Adrenal gland (tissue), 5 donors: ENCODE measurements at regions not wholly inside any gene's neighbourhood (a gene's known extent, or its start where the extent isn't known, plus 50 kb on each side); places are given as distances from the start of the nearest gene placed in this dataset.

Source experiments
- POLR2A ChIP-seq, 2 donors: fragments of 450-650 bp; IDR thresholded peaks; one replicate each; pipeline ENCODE4 v1.6.1; 2017; ENCODE audit warnings: antibody characterized with exemption in 2 of 2, mild to moderate bottlenecking in 2 of 2, moderate library complexity in 1 of 2
- TF ChIP-seq, protein P1 (sequence below), 6 experiments: fragments of 450-650 bp in 4 of 6; fragments of 200-600 bp in 2 of 6; sonication (generic) in 1 of 6; IDR thresholded peaks; 1 replicate in 5 of 6; 2 replicates in 1 of 6; pipeline versions ENCODE4 v1.5.1 to v1.8.0; 2016 to 2021; ENCODE audit warnings: antibody characterized with exemption in 6 of 6, mild to moderate bottlenecking in 2 of 6, moderate library complexity in 1 of 6
- donor health status: DM: no; HTN: no; CAD: no.

DNA sequence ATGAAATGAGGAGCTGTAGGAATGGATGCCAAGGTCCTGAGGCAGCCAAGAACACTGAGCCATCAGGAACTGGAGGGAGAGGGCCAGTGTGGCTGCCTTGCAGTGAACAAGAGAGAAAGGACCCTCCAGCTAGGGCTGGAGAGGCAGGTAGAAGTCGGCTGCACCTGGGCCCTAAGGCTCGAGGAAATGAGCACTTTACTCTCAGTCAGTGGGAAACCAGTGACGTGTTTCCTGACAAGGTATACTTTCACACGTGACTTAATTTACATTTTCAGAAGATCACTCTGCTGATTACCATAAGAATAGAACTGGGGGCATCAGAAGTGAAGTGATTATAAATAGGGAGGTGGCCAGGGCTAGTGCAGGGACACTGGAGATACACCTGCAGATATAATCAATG, 115.2 kb downstream of the C17orf67 start:
- TF ChIP-seq, protein P1, sequence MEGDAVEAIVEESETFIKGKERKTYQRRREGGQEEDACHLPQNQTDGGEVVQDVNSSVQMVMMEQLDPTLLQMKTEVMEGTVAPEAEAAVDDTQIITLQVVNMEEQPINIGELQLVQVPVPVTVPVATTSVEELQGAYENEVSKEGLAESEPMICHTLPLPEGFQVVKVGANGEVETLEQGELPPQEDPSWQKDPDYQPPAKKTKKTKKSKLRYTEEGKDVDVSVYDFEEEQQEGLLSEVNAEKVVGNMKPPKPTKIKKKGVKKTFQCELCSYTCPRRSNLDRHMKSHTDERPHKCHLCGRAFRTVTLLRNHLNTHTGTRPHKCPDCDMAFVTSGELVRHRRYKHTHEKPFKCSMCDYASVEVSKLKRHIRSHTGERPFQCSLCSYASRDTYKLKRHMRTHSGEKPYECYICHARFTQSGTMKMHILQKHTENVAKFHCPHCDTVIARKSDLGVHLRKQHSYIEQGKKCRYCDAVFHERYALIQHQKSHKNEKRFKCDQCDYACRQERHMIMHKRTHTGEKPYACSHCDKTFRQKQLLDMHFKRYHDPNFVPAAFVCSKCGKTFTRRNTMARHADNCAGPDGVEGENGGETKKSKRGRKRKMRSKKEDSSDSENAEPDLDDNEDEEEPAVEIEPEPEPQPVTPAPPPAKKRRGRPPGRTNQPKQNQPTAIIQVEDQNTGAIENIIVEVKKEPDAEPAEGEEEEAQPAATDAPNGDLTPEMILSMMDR (IDR thresholded peaks at IDR 0.05) = no peak
- no peak for TF ChIP-seq POLR2A (IDR thresholded peaks at IDR 0.05)
